H9 (cell line): ENCODE measurements at regions not wholly inside any gene's neighbourhood (a gene's known extent, or its start where the extent isn't known, plus 50 kb on each side); places are given as distances from the start of the nearest gene placed in this dataset.

Experiments
- DNase-seq: peaks from one replicate; pipeline ENCODE4 v3.0.0-alpha.2; 2017
- H2AFZ ChIP-seq: one replicate; pipeline ENCODE4 v1.6.1; 2013; ENCODE audit warnings: mild to moderate bottlenecking, low read length, control low read depth, moderate library complexity
- H2AK5ac ChIP-seq: 2 replicates; pipeline ENCODE4 v1.6.1; 2013; ENCODE audit warnings: low read length, control low read depth, mixed read lengths; ENCODE audit not compliant: insufficient read length
- H2BK120ac ChIP-seq: one replicate; pipeline ENCODE4 v1.6.1; 2013; ENCODE audit warnings: low read depth, mild to moderate bottlenecking, low read length, control low read depth, inconsistent platforms; ENCODE audit not compliant: poor library complexity, severe bottlenecking
- H2BK12ac ChIP-seq: 2 replicates; pipeline ENCODE4 v1.6.1; 2013; ENCODE audit warnings: low read length, control low read depth, mixed read lengths, low read depth; ENCODE audit not compliant: insufficient read length
- H2BK15ac ChIP-seq: 2 replicates; pipeline ENCODE4 v1.6.1; 2013; ENCODE audit warnings: low read depth, low read length, control low read depth
- H2BK20ac ChIP-seq: one replicate; pipeline ENCODE4 v1.6.1; 2013; ENCODE audit warnings: low read depth, mild to moderate bottlenecking, low read length, control low read depth, inconsistent platforms; ENCODE audit not compliant: poor library complexity, severe bottlenecking
- H2BK5ac ChIP-seq: 2 replicates; pipeline ENCODE4 v1.6.1; 2013; ENCODE audit warnings: low read length, control low read depth, mixed read lengths; ENCODE audit not compliant: insufficient read length
- H3K14ac ChIP-seq: 2 replicates; pipeline ENCODE4 v1.6.1; 2013; ENCODE audit warnings: low read length, control low read depth; ENCODE audit not compliant: insufficient read depth
- H3K18ac ChIP-seq: 2 replicates; pipeline ENCODE4 v1.6.1; 2013; ENCODE audit warnings: low read depth, mild to moderate bottlenecking, mixed read lengths, low read length, control low read depth; ENCODE audit not compliant: insufficient read length
- H3K23ac ChIP-seq: 2 replicates; pipeline ENCODE4 v1.6.1; 2013; ENCODE audit warnings: low read length, control low read depth, mixed read lengths, low read depth; ENCODE audit not compliant: insufficient read length
- H3K23me2 ChIP-seq: 2 replicates; pipeline ENCODE4 v1.6.1; 2013; ENCODE audit warnings: low read depth, mild to moderate bottlenecking, mixed read lengths, low read length, control low read depth; ENCODE audit not compliant: insufficient read length, poor library complexity, severe bottlenecking
- H3K27ac ChIP-seq: 2 replicates; pipeline ENCODE4 v1.5.1; 2013; ENCODE audit warnings: low read length, control low read depth, mixed read lengths, low read depth; ENCODE audit not compliant: insufficient read length
- H3K27me3 ChIP-seq: 2 replicates; pipeline ENCODE4 v1.6.1; 2013; ENCODE audit warnings: low read length, control low read depth, inconsistent platforms; ENCODE audit not compliant: insufficient read depth
- H3K4ac ChIP-seq: 2 replicates; pipeline ENCODE4 v1.6.1; 2013; ENCODE audit warnings: low read depth, mild to moderate bottlenecking, control low read depth, inconsistent platforms, low read length, moderate library complexity
- H3K4me1 ChIP-seq: 2 replicates; pipeline ENCODE4 v1.6.1; 2013; ENCODE audit warnings: low read length, control low read depth, inconsistent platforms; ENCODE audit not compliant: insufficient read depth
- H3K4me2 ChIP-seq: 2 replicates; pipeline ENCODE4 v1.6.1; 2013; ENCODE audit warnings: low read length, control low read depth, mixed read lengths; ENCODE audit not compliant: insufficient read length, insufficient read depth
- H3K56ac ChIP-seq: 2 replicates; pipeline ENCODE4 v1.6.1; 2013; ENCODE audit warnings: low read depth, mild to moderate bottlenecking, mixed read lengths, low read length, control low read depth; ENCODE audit not compliant: insufficient read length
- H3K79me1 ChIP-seq: 2 replicates; pipeline ENCODE4 v1.6.1; 2013; ENCODE audit warnings: low read depth, mild to moderate bottlenecking, moderate library complexity, low read length, control low read depth, inconsistent platforms; ENCODE audit not compliant: insufficient read depth, poor library complexity, severe bottlenecking
- H3K79me2 ChIP-seq: 2 replicates; pipeline ENCODE4 v1.6.1; 2013; ENCODE audit warnings: low read length, control low read depth, inconsistent platforms; ENCODE audit not compliant: insufficient read depth
- H3K9ac ChIP-seq: 2 replicates; pipeline ENCODE4 v1.6.1; 2013; ENCODE audit warnings: low read length, control low read depth, mixed read lengths; ENCODE audit not compliant: insufficient read length; ENCODE audit errors: extremely low read depth
- H3K9me3 ChIP-seq: one replicate; pipeline ENCODE4 v1.6.1; 2013; ENCODE audit warnings: low read depth, low read length, inconsistent platforms; ENCODE audit not compliant: control insufficient read depth
- H3T11ph ChIP-seq: one replicate; pipeline ENCODE4 v1.6.1; 2013; ENCODE audit warnings: mild to moderate bottlenecking, low read length, control low read depth, inconsistent platforms
- H4K20me1 ChIP-seq: one replicate; pipeline ENCODE4 v1.6.1; 2013; ENCODE audit not compliant: control insufficient read depth, insufficient read length, insufficient read depth
- H4K5ac ChIP-seq: 2 replicates; pipeline ENCODE4 v1.6.1; 2013; ENCODE audit warnings: low read depth, mild to moderate bottlenecking, mixed read lengths, low read length, control low read depth; ENCODE audit not compliant: insufficient read length
- H4K8ac ChIP-seq: replicated peaks from 2 replicates; pipeline ENCODE4 v1.6.1; 2013; ENCODE audit warnings: low read length, control low read depth, mixed read lengths, low read depth; ENCODE audit not compliant: insufficient read length
- H4K91ac ChIP-seq: 2 replicates; pipeline ENCODE4 v1.6.1; 2013; ENCODE audit warnings: low read depth, mild to moderate bottlenecking, moderate library complexity, mixed read lengths, low read length, control low read depth; ENCODE audit not compliant: insufficient read length
- H3K27ac Mint-ChIP-seq, 3 experiments: 2 replicates in 2 of 3; 3 replicates in 1 of 3; pipeline ENCODE4 v1.8.0; 2020 to 2021; ENCODE audit warnings: mixed read lengths in 3 of 3, mild to moderate bottlenecking in 1 of 3, moderate library complexity in 1 of 3
- H3K27me3 Mint-ChIP-seq: 2 replicates; pipeline ENCODE4 v1.8.0; 2021; ENCODE audit warnings: low read depth, mild to moderate bottlenecking, moderate library complexity, mixed read lengths
- H3K36me3 Mint-ChIP-seq, 3 experiments: 2 replicates in 2 of 3; 3 replicates in 1 of 3; pipeline ENCODE4 v1.8.0; 2020 to 2021; ENCODE audit warnings: low read depth in 3 of 3, mixed read lengths in 3 of 3; ENCODE audit not compliant: insufficient read depth in 1 of 3
- H3K4me1 Mint-ChIP-seq, 2 experiments: 2 replicates each; pipeline ENCODE4 v1.8.0; 2020; ENCODE audit warnings: mixed read lengths in 2 of 2
- H3K4me3 Mint-ChIP-seq, 2 experiments: 2 replicates in 1 of 2; 3 replicates in 1 of 2; pipeline ENCODE4 v1.8.0; 2020 to 2021; ENCODE audit warnings: mild to moderate bottlenecking in 2 of 2, mixed read lengths in 2 of 2, moderate library complexity in 1 of 2
- H3K9me3 Mint-ChIP-seq, 2 experiments: 2 replicates in 1 of 2; 3 replicates in 1 of 2; pipeline ENCODE4 v1.8.0; 2020; ENCODE audit warnings: mild to moderate bottlenecking in 2 of 2, mixed read lengths in 2 of 2, moderate library complexity in 1 of 2
- CTCF ChIP-seq: fragments of 200-600 bp; sonication (generic); conservative IDR thresholded peaks from 3 replicates; pipeline ENCODE4 v1.8.0; 2021; ENCODE audit warnings: antibody characterized with exemption, mild to moderate bottlenecking
- WGBS: extraction: QIAGEN DNeasy Blood & Tissue Kit; methylation state at CpG from one replicate; pipeline ENCODE4 v1.1.7; 2013; ENCODE audit warnings: missing lambda C conversion rate, low lambda C conversion rate, mixed read lengths; ENCODE audit not compliant: insufficient read length; ENCODE audit errors: extremely low coverage; 5-methylcytosine and 5-hydroxymethylcytosine counted together

GRCh38 chr22:44387486-44387885 lies 74.7 kb upstream of the SHISAL1 start:
- no peaks in the 10 kb centered on the region for H4K20me1 ChIP-seq
- no peak overlapping the region for H3K4ac ChIP-seq
- no peak overlapping the region for H2BK15ac ChIP-seq
- no peak overlapping the region for H3K4me2 ChIP-seq
- H2BK20ac ChIP-seq = no peak overlapping the region
- no peak overlapping the region for H3K56ac ChIP-seq
- no peak overlapping the region for H3K27ac ChIP-seq
- no peak for TF ChIP-seq CTCF
- H3K79me2 ChIP-seq = no peaks in the 10 kb centered on the region
- Mint-ChIP-seq H3K9me3 (no peaks in the 10 kb centered on the region; a peak in 1 of 5 replicates), H3K4me3 (no peak overlapping the region), H3K27ac (no peak overlapping the region), H3K27me3 (peaks cover 6% of the 10 kb centered on the region), H3K36me3 (no peaks in the 10 kb centered on the region), H3K4me1 (peaks cover 11 to 24% of the 10 kb centered on the region in 2 experiments)
- no peaks in the 10 kb centered on the region for H3K4me1 ChIP-seq
- no peak overlapping the region for H3K14ac ChIP-seq
- H3K9ac ChIP-seq = no peak overlapping the region
- H2BK12ac ChIP-seq = no peak overlapping the region
- no peak overlapping the region for H2AK5ac ChIP-seq
- H2AFZ ChIP-seq = no peak overlapping the region
- no peak overlapping the region for H4K5ac ChIP-seq
- no peak overlapping the region for H3K23ac ChIP-seq
- H2BK120ac ChIP-seq = no peak overlapping the region
- no peak overlapping the region for H3K18ac ChIP-seq
- no peaks in the 10 kb centered on the region for H3K23me2 ChIP-seq
- H3K27me3 ChIP-seq = no peaks in the 10 kb centered on the region
- DNase-seq = no peak
- H4K91ac ChIP-seq = no peak overlapping the region
- no peaks in the 10 kb centered on the region for H3K9me3 ChIP-seq
- H3T11ph ChIP-seq = no peak overlapping the region
- H3K79me1 ChIP-seq = no peaks in the 10 kb centered on the region
- WGBS = no CpG with 5 or more reads among the region's 10 CpGs
- no peak overlapping the region for H4K8ac ChIP-seq
- H2BK5ac ChIP-seq = no peak overlapping the region
